ENCODE measurements at regions not wholly inside any gene's neighbourhood (a gene's known extent, or its start where the extent isn't known, plus 50 kb on each side); places are given as distances from the start of the nearest gene placed in this dataset.
"Not testable (repeated sequence)": the region's sequence is repeated elsewhere in the genome, so short reads cannot be mapped to it uniquely, and the experiment has no call there.

- DNase-seq = no peak
These were observed 79.1 kb downstream of the CTH start for GRCh38 chr1:70490153-70490552.

DNA sequence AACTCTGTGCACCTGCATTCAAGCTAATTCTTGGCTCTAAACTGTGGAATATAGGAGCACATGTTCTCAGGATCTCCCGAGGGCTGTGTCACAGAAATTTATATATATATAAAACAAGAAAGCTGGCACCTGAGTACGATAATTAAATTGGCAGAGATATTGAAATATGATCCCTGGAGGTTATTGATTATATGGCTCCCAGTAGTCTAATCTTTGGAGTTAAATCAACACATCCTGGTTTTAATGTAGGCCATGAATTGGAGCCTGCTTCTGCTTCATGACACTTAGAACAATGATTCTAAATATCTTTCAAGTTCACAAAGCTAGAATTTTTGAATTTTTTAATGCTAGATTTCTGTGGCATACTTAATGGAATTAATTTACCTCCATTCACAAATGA, 84.3 kb downstream of the CTH start:
- no peak for DNase-seq

DNA sequence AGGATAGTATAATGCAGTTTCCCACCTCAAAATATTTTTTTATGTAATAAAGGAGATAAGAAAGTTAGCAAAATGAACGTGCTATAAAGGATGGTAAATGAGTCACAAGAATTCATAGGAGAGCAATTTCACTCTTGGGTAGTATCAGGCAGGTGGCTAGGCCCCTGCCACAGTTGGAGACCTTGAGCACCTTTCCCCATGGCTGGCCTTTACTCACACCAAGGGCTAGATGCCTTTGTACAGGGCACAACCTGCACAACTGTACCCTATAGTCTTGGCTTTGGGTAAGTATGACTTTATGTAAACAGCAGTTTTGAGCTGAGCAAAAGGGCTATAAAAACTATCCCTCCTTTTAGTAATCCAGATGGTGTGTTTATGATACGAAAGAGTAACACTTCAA, 85.1 kb downstream of the CTH start:
- DNase-seq = no peak

DNA sequence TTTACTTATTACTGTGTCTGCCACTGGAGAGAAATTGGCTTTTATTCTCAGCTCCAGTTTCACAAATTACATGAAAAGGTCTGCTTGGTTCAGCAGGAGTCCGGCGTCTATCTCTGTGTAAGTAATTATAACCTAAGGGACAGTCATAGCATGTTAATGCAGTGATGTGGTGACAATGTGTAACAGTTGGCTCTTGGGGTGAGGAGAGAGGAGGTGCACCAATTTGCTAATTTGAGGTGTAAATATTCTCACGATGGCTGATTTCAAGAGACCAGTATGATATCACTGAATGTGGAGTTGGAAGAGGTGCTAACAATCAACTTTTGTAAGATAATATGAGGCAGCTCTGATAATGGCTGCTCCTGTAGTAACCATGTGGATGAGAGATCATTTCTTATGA, 86.1 kb downstream of the CTH start:
- DNase-seq = no peak

DNA sequence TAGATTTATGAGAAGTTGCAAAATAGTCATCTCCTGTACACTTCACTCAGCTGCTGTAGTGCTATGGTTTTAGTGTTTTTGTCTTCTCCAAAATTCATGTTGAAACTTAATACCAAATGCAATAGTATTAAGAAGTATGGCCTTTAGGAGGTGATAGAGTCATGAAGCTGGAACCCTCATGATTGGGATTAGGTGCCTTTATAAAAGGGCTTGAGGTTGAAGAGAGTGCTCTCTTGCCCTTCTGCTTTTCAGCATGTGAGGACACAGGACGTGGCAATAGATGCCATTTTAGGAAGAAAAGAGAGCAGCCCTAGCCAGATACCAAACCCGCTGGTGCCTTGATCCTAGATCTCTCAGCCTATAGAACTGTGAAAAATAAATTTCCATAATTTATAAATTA, 87.6 kb downstream of the CTH start:
- DNase-seq = no peak

DNA sequence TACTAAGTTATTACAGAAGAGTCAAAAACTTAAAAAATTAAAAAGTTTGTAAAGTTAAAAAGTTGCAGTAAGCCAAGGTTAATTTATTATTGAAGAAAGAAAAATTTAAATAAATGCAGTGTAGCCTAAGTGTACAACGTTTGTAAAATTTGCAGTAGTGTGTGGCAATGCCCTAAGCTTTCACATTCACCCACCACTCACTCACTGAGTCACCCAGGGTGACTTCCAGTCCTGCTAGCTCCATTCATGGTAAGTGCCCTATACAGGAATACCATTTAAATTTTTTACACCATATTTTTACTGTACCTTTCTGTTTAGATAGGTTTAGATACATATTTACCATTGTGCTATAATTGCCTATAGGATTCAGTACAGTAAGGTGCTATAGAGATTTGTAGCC, 88.6 kb downstream of the CTH start:
- DNase-seq = no peak

DNA sequence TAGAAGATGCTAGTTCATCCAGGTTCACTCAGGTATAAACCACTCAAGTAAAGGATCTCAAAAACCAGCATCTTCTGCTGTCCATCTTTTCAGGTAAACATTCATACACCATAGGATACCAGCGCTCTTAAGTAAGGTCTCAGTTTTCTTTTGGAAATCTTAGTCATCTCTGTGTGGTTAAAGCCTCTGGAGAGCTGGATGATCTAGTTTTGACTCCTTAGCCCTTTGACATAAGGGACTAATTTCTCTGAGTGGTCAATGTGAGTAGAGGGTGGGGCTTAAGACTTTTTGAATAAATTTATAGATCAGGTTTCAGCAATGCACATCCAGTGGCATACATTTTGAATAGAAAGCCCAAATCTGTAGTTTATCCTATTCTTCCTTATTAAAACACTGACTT, 92.3 kb downstream of the CTH start:
- DNase-seq = no peak

DNA sequence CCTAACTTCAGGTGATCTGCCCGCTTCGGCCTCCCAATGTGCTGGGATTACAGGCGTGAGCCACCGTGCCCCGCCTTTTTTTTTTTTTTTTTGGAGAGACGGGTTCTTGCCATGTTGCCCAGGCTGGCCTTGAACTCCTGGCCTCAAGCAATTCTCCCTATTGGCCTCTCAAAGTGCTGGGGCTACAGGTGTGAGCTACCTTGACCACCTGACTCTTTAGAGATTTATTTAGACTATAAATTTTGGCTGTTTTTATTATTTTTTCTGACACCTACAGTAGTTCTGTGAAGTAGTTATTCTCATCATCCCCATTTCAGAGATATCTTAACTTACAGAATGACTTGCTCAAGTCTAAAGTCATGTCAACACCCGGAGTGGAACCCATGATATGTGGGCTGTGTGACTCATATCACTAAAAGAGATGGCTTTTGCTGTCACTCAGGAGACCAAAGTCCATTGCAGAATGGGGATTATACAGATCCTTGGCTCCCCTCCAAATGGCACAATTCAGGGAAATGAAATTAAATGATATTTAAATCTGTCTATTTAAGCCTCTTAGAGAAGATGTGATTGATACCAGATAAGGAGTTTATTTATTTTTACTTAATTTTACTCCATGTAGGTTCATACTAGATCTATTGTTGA, 93.2 kb downstream of the CTH start:
- DNase-seq = no peak

DNA sequence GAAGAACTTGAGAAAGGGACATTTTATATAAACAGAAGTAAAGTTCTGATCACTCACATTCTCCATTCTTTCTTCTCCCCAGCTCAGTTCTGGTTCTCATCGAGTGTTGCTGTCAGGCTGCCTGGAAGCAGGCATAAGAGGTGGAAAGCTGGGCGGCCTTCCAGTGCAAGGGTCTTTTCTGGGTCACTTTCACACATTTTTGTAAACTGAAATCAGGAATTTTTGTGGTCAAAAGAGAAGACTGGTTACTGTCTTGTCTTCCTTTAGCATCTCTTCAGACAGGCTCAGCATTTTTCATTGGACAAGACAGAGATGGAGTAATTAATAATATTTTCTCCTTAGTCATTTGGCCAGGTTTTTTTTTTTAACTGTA, 93.7 kb downstream of the CTH start:
- no peak for DNase-seq

- not testable (repeated sequence) for DNase-seq
These were observed 96.9 kb downstream of the CTH start for GRCh38 chr1:70507991-70508390.

GRCh38 chr1:70509996-70510876, 99.2 kb downstream of the CTH start:
- DNase-seq = peak; percentile 37 to 59

DNA sequence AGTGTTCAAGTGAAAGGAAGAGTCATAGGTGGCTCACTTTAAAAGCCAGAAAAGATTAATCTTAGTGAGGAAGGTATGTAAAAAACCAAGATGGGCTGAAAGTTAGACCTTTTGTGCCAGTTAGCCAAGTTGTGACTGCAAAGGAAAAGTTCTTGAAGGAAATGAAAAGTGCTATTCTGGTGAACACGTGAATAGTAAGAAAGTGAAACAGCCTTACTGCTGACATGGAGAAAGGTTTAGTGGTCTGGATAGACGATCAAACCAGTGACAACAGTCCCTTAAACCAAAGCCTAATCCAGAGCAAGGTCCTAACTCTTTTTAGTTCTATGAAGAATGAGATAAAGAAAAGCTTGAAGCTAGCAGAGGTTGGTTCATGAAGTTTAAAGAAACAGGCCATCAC, 106.4 kb downstream of the CTH start:
- no peak for DNase-seq

GRCh38 chr1:70518106-70518505, 107.0 kb downstream of the CTH start:
- DNase-seq = no peak

DNA sequence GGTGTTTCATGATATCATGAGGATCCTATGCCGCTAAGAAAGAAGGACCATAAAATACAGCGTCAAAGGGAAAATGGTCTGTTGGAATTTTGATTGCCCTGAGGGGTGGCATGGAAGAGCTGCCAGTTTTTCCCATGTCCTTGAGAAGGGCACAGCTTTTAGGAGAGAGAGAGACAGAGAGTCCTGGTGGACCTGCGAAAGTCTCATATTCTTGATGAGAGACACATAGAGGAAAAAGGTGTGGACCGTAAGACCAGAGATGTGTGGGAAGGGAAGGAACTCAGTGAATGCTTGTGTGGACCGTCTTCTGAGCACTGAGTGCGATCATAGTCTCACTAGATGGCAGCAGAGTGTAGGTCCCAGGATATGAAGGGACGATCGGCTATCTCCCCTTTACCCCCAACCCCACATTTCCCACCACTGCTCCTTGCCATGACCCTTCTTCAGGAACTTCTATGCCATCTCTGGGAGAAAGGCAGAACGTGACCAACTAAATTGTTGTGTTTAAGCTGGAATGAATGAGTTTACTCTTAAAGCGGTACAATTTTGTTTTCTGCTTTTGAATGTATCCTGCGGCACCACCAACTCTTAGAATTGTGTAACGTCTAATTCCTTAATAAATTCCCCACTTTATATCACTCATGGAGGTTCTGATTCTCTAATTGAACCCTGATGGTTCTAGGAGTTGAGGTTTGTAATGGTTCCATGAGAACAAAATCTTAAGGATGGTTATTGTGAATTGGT, 117.7 kb downstream of the CTH start:
- no peak for DNase-seq

DNA sequence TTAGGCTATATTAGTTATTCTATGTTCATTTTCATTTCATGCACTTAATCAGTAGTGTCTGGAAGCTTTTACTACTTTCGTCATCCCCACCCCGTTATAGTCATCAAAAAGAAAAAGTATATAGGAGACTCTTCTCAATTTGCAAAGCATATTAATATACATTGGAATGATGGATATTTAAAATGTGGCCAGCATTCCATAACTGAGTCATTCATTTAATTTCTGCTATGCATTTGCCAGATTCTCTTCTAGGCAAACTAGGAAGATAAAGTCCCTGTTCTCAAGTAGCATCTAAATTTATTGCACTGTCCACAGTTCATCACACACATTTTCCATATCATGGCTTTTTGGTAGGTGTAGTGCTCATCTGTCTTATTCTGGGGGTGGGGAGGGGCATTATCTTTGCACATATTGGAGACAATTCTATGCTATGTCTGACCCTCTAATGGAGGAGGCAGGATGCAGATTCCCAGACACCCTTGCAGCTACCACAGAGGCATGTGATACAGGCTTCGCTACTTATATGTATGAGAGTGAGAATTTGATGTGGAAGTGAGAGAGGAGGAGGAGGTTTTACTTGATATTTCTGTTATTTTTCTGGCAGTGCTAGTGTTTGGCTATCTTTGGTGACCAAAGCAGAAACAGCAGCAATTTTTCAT, 125.8 kb downstream of the CTH start:
- DNase-seq = no peak

GRCh38 chr1:70537788-70538187, 126.7 kb downstream of the CTH start:
- no peak for DNase-seq

DNA sequence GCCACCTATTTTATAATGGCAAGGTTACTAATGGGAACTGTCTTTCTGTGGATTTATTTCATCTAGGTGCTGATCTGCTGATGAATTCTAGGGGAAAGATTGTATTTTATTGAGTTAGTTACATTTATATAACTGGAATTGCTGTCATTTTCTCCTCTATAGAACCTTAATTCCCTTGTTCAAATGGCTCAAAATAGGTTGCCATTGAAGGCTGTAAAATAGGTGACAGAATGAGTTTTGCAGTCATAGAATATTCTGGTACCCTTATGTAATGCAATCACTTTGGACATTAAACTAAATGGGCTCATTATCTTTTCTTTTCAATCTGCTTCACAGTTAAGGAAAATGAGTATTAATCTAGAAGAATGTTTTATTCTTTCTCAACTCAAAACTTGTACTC, 131.0 kb downstream of the CTH start:
- DNase-seq = no peak

DNA sequence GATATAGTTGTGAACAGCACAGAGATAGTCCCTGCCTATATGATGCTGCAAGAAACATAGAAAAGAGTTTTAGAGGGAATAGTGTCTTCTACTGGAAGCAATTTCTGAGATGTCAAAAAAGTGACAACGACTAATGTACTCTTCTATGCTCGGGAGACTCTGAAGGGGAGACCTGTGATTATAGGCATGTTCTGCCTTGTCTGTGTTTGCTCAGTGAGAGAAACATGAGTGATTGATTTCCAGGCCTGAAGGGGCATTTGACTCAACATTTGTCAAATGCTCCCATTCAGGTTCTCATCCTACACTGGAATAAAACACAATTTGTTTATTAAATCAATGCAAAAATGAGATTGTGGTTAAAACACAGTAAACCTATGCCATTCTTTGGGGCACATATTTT, 131.8 kb downstream of the CTH start:
- DNase-seq = no peak

DNA sequence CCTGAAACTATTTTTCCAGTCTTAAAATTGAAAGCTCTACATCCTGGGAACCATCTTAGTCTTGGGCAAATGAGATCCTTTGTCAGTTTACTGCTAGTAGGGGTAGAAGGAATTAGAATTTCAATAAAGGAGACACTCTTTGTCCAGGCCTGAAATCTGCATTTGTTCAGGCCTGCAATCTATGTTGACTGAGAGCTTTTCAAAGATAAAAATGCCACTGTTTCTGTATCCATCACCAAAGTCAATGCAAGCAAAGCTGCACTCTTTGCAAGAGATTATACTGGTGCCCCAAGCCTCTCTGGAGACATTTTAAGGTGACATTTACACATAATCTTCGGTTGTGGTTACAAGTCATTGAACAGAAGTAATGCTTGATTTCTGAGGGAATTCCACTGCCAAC, 135.7 kb downstream of the CTH start:
- no peak for DNase-seq

- no peak for DNase-seq
These were observed 141.8 kb downstream of the CTH start for GRCh38 chr1:70552662-70553566.

DNA sequence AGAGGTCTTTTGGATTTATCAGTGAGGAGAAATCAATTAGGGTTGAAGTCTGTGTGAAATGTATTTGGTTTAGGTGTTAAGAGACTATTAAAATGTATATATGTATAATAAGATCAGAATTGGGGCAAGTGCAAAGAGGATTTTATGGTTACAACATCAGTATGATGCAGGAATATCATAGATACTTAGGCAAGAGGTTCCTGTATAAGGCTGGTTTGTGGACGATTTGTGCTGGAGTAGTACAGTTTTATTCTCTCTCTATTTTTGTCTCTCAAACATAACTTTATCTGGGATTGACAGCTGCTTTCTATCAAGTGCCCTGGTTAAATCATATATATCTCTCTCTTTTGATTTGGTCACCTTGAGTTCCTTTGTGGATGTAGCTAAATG, 142.5 kb downstream of the CTH start:
- DNase-seq = no peak

- DNase-seq = no peak
These were observed 143.3 kb downstream of the CTH start for GRCh38 chr1:70554341-70554740.

Data from SW 1271 (cell line).